ENCODE measurements at regions not wholly inside any gene's neighbourhood (a gene's known extent, or its start where the extent isn't known, plus 50 kb on each side); places are given as distances from the start of the nearest gene placed in this dataset.

DNA sequence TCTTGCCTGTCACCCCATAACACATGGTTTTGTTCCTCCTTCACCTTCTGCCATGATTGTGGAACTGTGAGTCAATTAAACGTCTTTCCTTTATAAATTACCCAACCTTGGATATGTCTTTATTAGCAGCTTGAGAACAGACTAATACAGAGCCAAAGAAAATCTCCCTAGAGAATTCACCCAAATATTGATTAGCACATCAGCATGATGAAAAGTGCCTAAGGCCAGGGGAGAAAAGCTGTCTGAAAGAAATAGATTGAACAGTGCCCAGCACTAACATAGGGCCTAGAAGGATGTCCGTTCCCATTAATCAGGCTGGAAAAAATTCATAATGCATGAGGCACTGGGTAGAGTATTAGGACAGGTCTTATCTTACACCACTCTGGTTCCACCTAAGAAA is 111.9 kb upstream of the CALN1 start:
- Mint-ChIP-seq H3K27me3 (no peaks in the 10 kb centered on the region), H3K27ac (no peak overlapping the region), H3K4me1 (ENCODE audit: low read depth) (no peaks in the 10 kb centered on the region), H3K9me3 (no peaks in the 10 kb centered on the region), H3K4me3 (no peak overlapping the region), H3K36me3 (ENCODE audit: low read depth) (no peaks in the 10 kb centered on the region)
- intact Hi-C loops (cut with micrococcal nuclease) = no loop called here

DNA sequence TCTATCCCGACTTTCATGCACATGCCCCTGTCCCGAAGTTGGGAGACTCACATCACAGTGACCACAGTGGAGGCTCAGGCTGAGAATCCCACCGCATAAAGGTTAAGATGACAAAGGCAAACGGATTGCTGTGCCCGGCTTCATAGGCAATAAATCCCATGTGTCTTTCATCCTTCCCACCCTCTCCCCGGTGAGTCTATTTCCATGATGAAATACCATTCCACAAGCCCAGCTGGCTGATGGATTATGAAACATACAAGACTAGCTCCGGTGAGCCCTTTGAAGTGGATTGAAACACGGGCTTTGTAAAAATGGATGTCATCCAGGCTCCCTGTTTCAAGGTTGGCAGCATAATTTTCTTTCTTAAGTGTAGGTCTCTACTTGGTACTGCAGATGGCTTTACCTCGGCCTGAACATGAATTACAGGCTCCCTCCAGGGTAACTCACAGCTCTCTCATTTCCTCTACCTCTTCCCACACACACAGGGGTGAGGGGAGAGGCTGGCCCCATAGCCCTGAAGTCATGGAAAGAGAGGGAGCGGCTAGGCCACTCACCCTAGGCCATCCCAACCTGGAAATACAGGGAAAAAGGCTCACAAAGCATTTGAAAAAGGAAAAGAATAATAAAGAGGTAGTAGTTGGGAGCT is 92.0 kb upstream of the CALN1 start:
- Mint-ChIP-seq H3K9me3 (peaks cover 7% of the 10 kb centered on the region), H3K27ac (no peak overlapping the region), H3K27me3 (no peaks in the 10 kb centered on the region), H3K4me3 (no peak overlapping the region), H3K4me1 (ENCODE audit: low read depth) (no peaks in the 10 kb centered on the region), H3K36me3 (ENCODE audit: low read depth) (no peaks in the 10 kb centered on the region)
- intact Hi-C loops (cut with micrococcal nuclease) = no loop called here

DNA sequence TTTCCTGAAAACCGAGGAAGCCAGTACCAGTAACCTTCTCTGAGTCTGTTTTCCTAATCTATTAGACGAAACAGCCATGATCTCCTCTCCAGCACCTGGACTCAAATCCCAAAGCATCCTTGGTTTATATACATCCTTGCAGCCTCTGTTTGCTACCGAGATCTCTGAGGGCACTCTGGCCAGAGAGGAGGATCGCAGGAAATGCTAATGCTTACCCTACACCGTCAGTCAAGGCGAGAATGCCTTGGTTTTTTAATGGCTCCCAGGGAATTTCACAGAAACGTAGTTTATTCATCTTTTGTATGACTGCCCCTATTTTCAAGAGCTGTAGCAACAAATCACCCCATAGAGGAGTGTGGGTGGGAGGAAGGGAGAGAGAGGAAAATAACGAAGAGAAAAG is 91.5 kb upstream of the CALN1 start:
- no peaks in the 10 kb centered on the region for H3K27me3 Mint-ChIP-seq
- H3K4me1 Mint-ChIP-seq (ENCODE audit: low read depth) = no peaks in the 10 kb centered on the region
- H3K27ac Mint-ChIP-seq = no peak overlapping the region
- intact Hi-C loops (cut with micrococcal nuclease) = no loop called here
- H3K36me3 Mint-ChIP-seq (ENCODE audit: low read depth) = no peaks in the 10 kb centered on the region
- peaks cover 7% of the 10 kb centered on the region for H3K9me3 Mint-ChIP-seq
- H3K4me3 Mint-ChIP-seq = no peak overlapping the region

DNA sequence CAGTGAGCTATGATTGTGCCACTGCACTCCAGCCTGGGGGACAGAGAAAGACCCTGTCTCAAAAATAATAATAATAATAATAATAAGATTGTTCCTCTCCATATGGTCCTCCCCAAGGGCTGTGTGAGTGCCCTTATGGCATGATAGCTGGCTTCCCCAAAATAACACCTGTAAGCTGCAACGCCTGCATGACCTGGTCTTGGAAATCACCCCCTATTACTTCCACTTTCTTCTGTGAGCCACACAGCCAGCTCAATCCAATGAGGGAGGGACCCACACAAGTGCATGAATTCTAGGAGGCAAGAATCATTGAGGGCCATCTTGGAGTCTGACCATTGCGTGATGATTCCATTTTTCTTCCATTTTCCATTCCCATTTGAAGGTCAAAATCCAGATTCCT is 82.7 kb upstream of the CALN1 start:
- Mint-ChIP-seq H3K27ac (no peak overlapping the region), H3K4me3 (no peak overlapping the region), H3K9me3 (peaks cover 24% of the 10 kb centered on the region), H3K4me1 (ENCODE audit: low read depth) (no peaks in the 10 kb centered on the region), H3K27me3 (no peaks in the 10 kb centered on the region), H3K36me3 (ENCODE audit: low read depth) (no peaks in the 10 kb centered on the region)
- intact Hi-C loops (cut with micrococcal nuclease) = loop anchor here (1.0 to 10.0 kb wide), 2 partner anchors 310 to 743 kb away; no protein-coding TSS in a partner anchor

DNA sequence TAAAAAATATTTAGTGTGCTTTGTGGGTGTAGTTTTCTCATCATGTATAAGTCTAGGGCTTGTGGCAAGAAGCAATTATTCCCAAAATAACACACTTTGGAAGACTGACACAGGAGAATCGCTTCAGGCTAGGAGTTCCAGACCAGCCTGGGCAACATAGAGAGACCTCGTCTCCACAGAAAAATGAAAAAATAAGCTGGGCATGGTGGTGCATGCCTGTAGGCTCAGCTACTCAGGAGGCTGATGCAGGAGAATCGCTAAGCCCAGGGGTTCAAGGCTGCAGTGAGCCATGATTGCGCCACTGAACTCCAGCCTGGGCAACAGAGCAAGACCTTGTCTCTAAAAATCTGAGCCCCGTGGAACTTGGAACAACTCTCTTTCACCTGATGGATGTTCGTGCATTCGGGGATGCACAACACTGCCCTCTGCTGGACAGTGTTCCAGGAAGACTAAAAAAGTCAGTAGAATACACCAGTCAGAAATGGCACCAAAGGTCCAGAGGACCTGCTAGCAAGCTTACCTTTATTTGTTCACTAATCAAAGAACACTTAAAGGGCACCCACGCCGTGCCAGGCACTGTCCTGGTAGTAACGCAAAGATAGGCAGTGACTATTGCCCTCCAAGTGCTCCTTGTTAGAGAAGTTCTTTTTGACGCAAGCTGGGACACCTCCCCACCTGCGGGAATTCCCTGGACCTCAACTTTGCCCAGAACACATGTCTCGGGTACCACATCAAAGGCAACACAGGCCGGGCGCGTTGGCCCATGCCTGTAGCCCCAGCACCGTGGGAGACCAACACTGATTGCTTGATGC is 81.9 kb upstream of the CALN1 start:
- intact Hi-C loops (cut with micrococcal nuclease) = loop anchor here (1.0 to 10.0 kb wide), 2 partner anchors 309 to 742 kb away; no protein-coding TSS in a partner anchor
- H3K27me3 Mint-ChIP-seq = no peaks in the 10 kb centered on the region
- H3K27ac Mint-ChIP-seq = no peak overlapping the region
- H3K9me3 Mint-ChIP-seq = peaks cover 20% of the 10 kb centered on the region
- H3K4me3 Mint-ChIP-seq = no peak overlapping the region
- H3K36me3 Mint-ChIP-seq (ENCODE audit: low read depth) = no peaks in the 10 kb centered on the region
- H3K4me1 Mint-ChIP-seq (ENCODE audit: low read depth) = no peaks in the 10 kb centered on the region

DNA sequence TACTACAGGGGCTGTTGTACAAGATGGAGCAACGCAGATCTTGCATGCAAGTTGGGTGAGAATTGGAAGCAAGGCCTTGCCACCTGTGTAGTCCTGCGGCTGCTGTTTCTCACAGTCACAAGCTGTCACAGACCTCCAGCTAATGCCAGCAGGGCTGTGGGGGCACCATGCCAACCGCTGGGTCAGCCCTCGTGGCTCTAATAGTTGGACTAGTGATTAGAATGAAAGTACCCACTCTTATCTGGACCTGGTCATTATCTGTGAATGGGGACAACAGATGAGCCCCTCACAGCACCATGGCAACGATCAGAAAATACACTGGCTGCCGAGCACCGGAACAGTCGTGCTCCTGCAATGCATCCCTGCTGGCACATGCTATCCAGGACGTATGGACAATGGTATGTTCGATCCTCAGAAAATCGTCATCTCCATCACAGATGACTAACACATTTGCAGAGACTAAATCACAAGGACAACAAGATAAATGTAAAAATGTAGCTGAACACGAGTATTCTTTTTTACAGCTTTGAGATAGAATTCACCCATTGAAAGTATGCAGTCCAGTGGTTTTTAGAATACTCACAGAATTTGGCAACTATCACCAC is 80.4 kb upstream of the CALN1 start:
- Mint-ChIP-seq H3K9me3 (peaks cover 13% of the 10 kb centered on the region), H3K4me1 (ENCODE audit: low read depth) (no peaks in the 10 kb centered on the region), H3K4me3 (no peak overlapping the region), H3K36me3 (ENCODE audit: low read depth) (no peaks in the 10 kb centered on the region), H3K27me3 (no peaks in the 10 kb centered on the region), H3K27ac (no peak overlapping the region)
- intact Hi-C loops (cut with micrococcal nuclease) = loop anchor here (10.0 kb wide), 1 partner anchor 308 kb away; no protein-coding TSS in a partner anchor

DNA sequence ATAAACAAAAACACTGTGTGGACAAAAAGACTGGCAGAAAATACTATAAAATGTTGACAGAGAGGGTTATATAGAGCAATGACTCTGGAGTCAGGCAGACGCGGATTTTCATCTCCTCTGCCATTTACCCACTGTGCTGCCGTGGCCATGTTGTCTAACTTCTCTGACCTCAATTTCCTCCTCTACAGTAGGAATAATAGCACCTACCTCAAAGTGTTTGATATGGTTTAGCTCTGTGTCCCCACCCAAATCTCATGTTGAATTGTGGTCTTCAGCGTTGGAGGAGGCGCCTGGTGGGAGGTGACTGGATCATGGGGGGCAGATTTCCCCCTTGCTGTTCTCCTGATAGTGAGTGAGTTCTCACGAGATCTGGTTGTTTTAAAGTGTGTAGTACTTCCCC is 78.2 kb upstream of the CALN1 start:
- Mint-ChIP-seq H3K27ac (no peak overlapping the region), H3K4me3 (no peak overlapping the region), H3K9me3 (peaks cover 9% of the 10 kb centered on the region), H3K36me3 (ENCODE audit: low read depth) (no peaks in the 10 kb centered on the region), H3K27me3 (no peaks in the 10 kb centered on the region), H3K4me1 (ENCODE audit: low read depth) (no peaks in the 10 kb centered on the region)
- intact Hi-C loops (cut with micrococcal nuclease) = loop anchor here (10.0 kb wide), 1 partner anchor 306 kb away; no protein-coding TSS in a partner anchor

DNA sequence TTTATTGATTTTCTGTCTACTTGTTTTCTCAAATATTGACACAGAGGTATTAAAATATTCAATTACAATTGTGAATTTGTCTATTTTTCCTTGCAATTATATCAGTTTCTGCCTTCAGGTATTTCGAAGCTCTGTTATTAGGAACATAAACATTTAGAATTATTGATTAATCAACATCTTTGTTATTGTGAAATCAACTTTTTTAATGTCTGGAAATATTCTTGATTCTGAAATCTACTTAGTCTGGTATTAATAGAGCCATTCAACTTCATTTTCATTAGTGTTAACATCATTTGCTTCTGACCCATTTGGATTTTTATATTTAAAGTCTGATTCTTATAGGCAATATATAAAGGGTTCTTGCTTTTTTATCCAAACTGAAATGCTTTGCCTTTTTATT is 69.8 kb upstream of the CALN1 start:
- Mint-ChIP-seq H3K27me3 (no peaks in the 10 kb centered on the region), H3K27ac (no peak overlapping the region), H3K4me1 (ENCODE audit: low read depth) (no peaks in the 10 kb centered on the region), H3K9me3 (no peaks in the 10 kb centered on the region), H3K36me3 (ENCODE audit: low read depth) (no peaks in the 10 kb centered on the region), H3K4me3 (no peak overlapping the region)
- intact Hi-C loops (cut with micrococcal nuclease) = no loop called here

DNA sequence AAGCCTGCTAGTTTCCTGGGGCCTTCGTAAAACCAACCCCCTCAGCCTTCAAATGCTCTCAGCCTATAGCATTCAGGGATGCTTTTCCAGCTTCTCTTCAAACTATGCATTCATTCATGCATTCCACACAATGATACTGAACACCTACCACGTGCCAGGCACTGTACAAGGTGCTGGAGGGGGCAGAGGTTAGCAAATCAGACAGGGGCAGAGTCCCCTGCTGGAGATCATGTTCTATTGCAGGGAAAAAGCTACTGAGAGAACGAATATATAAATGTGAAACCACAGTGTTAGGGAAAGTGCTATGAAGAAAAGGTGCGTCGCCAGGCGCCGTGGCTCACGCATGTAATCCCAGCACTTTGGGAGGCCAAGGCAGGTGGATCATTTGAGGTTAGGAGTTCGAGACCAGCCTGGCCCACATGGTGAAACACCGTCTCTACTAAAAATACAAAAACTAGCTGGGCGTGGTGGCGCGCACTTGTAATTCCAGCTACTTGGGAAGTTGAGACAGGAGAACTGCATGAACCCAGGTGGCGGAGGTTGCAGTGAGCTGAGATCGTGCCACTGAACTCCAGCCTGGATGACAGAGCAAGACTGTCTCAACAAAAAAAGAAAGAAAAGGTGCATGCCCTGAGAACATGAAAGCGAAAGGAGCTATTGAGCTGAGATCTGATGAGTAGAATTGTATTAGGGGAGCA is 64.6 kb upstream of the CALN1 start:
- H3K27ac Mint-ChIP-seq = no peak overlapping the region
- no peaks in the 10 kb centered on the region for H3K27me3 Mint-ChIP-seq
- no peaks in the 10 kb centered on the region for H3K36me3 Mint-ChIP-seq (ENCODE audit: low read depth)
- no peaks in the 10 kb centered on the region for H3K9me3 Mint-ChIP-seq
- no peaks in the 10 kb centered on the region for H3K4me1 Mint-ChIP-seq (ENCODE audit: low read depth)
- intact Hi-C loops (cut with micrococcal nuclease) = no loop called here
- H3K4me3 Mint-ChIP-seq = no peak overlapping the region

DNA sequence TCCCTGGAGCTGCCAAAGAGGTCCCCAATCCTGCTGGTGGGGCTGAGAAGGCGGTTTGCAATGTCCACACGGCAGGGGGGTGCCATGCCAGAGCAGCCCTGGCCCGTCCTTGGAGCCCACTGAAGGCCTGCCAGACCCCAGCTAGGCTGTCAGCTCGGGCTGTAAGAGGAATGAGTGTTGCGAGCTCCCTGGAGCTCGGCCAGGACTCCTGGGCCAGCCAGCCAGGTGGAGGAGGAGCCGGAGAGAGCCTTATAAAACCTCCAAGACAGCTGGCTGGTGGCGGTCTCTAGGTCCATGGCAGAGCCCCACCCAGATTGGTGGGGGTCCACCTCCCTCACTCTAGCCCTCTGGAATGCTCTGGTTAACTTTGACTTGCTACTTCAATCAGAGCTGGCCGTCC is 55.1 kb upstream of the CALN1 start:
- intact Hi-C loops (cut with micrococcal nuclease) = no loop called here
- Mint-ChIP-seq H3K27me3 (no peaks in the 10 kb centered on the region), H3K4me1 (ENCODE audit: low read depth) (no peaks in the 10 kb centered on the region), H3K27ac (no peak overlapping the region), H3K9me3 (no peaks in the 10 kb centered on the region), H3K4me3 (no peak overlapping the region), H3K36me3 (ENCODE audit: low read depth) (no peaks in the 10 kb centered on the region)

DNA sequence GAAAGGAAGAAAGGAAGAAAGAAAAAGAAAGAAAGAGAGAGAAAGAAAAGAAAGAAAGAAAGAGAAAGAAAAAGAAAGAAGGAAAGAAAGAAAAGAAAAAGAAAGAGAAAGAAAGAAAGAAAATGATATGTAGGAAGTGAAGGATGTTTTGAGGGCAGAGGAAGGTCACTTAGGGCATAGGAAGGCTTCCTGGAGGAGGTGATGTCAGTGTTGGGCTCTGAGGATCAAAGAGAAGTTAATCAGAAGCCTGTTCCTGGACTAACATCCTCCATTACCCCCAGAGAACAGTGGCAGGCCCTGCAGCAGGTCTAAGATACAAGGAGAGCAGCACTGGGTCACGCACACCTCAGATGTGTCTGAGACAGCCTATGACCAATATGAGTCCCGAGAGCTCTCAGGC is 54.7 kb upstream of the CALN1 start:
- H3K4me3 Mint-ChIP-seq = no peak overlapping the region
- H3K9me3 Mint-ChIP-seq = no peaks in the 10 kb centered on the region
- no peaks in the 10 kb centered on the region for H3K27me3 Mint-ChIP-seq
- no peak overlapping the region for H3K27ac Mint-ChIP-seq
- intact Hi-C loops (cut with micrococcal nuclease) = no loop called here
- no peaks in the 10 kb centered on the region for H3K36me3 Mint-ChIP-seq (ENCODE audit: low read depth)
- H3K4me1 Mint-ChIP-seq (ENCODE audit: low read depth) = no peaks in the 10 kb centered on the region

DNA sequence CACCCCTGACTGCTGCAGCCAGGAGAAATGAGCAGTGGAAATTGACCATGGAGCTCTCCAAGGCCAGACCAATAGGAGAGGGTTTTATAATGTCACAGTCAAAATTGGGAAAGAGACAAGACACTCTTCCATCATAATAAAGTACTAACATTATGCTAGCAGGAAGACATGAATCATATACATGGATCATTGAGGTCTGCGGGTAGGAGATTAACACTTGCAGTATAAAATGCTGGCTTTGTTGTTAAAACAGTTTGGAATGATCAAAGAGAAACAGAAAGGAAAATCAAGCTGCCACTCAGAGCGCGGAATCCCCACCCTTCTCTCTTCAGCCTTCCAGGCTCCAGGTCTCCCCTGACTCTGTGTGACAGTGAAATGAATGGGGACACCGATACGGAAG is 53.4 kb upstream of the CALN1 start:
- Mint-ChIP-seq H3K36me3 (ENCODE audit: low read depth) (no peaks in the 10 kb centered on the region), H3K4me1 (ENCODE audit: low read depth) (no peaks in the 10 kb centered on the region), H3K9me3 (no peaks in the 10 kb centered on the region), H3K27me3 (no peaks in the 10 kb centered on the region), H3K4me3 (no peak overlapping the region), H3K27ac (no peak overlapping the region)
- intact Hi-C loops (cut with micrococcal nuclease) = no loop called here

DNA sequence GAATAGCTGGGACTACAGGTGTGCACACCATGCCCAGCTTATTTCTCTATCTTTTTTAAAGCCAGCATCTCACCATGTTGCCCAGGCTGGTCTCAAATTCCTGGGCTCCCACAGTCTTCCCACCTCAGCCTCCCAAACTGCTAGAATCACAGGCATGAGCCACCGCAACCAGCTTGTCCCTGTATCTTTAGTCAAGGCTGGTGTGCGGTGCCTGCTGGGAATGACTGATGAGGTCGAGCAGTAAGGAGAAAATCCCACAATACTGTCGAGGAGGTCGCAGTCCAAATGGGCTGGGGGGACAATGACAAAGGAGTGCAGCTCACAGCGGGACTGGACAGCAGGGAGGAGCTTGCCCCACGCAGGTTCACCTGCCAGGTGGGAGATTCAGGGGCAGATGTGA is 50.2 kb upstream of the CALN1 start:
- no peak overlapping the region for H3K27ac Mint-ChIP-seq
- no peaks in the 10 kb centered on the region for H3K4me1 Mint-ChIP-seq (ENCODE audit: low read depth)
- H3K27me3 Mint-ChIP-seq = no peaks in the 10 kb centered on the region
- no peaks in the 10 kb centered on the region for H3K9me3 Mint-ChIP-seq
- intact Hi-C loops (cut with micrococcal nuclease) = no loop called here
- no peaks in the 10 kb centered on the region for H3K36me3 Mint-ChIP-seq (ENCODE audit: low read depth)
- H3K4me3 Mint-ChIP-seq = no peak overlapping the region

All from dendritic cell treated with granulocyte-macrophage colony-stimulating factor and Interleukin-4, amounts not matched to agents 40 ng/mL and 50 ng/mL, for 4 days (primary cell).